ENCODE measurements at regions not wholly inside any gene's neighbourhood (a gene's known extent, or its start where the extent isn't known, plus 50 kb on each side); places are given as distances from the start of the nearest gene placed in this dataset.

DNA sequence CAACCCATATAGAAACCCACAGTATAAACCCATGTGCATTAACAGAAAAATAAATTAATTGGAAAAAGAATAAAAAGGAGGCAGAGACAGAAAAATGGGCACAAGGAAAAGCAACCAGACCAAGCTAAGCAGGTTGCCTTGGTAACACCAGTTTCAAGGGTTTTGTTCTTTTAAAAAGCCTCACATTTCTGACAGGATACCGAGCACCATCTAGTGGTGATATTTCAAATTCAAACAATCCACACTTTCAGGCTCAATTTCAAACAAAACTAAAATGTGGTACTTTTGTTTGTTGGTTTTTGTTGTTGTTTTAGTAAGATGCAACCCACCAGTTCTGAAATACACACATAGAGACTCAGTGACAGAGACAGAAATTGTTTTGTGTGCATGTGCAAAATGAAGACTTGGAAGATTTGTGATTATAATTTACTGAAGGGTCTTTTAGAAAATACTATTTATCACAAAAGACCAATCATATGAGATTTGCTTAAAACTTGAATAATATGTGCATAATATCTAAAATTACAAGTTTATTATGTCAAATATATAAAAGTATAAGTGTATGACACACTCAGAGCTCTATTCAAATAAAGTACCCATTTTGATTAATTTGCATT is 318.2 kb downstream of the SLCO4C1 start:
- Histone ChIP-seq H3K36me3 (no peaks in the 10 kb centered on the region), H3K4me3 (no peak overlapping the region), H3K27me3 (no peaks in the 10 kb centered on the region), H3K27ac (no peak overlapping the region), H3K4me1 (ENCODE audit: insufficient read depth) (no peaks in the 10 kb centered on the region), H3K9me3 (no peaks in the 10 kb centered on the region)
- WGBS, 3 donors: 0 to 2% (median 1%) methylated on average over 1 of the region's 1 CpG
- no peak for DNase-seq
- intact Hi-C loops (cut with DNase I): no loop called here
- TF ChIP-seq POLR2A (IDR thresholded peaks at IDR 0.05) (no peak), EP300 (IDR thresholded peaks at IDR 0.05) (no peak)
- TF ChIP-seq, protein P1, sequence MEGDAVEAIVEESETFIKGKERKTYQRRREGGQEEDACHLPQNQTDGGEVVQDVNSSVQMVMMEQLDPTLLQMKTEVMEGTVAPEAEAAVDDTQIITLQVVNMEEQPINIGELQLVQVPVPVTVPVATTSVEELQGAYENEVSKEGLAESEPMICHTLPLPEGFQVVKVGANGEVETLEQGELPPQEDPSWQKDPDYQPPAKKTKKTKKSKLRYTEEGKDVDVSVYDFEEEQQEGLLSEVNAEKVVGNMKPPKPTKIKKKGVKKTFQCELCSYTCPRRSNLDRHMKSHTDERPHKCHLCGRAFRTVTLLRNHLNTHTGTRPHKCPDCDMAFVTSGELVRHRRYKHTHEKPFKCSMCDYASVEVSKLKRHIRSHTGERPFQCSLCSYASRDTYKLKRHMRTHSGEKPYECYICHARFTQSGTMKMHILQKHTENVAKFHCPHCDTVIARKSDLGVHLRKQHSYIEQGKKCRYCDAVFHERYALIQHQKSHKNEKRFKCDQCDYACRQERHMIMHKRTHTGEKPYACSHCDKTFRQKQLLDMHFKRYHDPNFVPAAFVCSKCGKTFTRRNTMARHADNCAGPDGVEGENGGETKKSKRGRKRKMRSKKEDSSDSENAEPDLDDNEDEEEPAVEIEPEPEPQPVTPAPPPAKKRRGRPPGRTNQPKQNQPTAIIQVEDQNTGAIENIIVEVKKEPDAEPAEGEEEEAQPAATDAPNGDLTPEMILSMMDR (IDR thresholded peaks at IDR 0.05): no peak

DNA sequence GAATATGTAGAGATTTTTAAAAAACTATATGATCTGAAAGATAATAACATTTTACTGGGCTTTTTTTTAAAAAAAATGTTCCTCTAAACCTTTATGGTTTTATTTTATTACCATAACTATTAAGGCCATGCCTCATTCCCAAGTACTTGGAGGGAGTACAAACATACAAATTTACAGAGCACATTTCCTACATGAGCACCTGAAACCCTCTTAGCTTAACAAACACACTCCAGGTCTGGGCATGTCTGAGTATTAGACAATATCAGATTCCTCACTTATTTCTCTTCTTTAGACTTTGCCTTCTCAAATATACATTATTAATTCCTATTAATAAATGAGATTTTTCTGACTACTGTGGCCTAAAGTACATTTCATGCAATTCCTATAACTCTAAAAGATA is 319.2 kb downstream of the SLCO4C1 start:
- H3K27ac ChIP-seq: no peak overlapping the region
- H3K4me1 ChIP-seq (ENCODE audit: insufficient read depth): no peaks in the 10 kb centered on the region
- no peaks in the 10 kb centered on the region for H3K9me3 ChIP-seq
- DNase-seq: no peak
- H3K4me3 ChIP-seq: no peak overlapping the region
- no peaks in the 10 kb centered on the region for H3K27me3 ChIP-seq
- TF ChIP-seq, protein P1 (IDR thresholded peaks at IDR 0.05): no peak
- TF ChIP-seq POLR2A (IDR thresholded peaks at IDR 0.05) (no peak), EP300 (IDR thresholded peaks at IDR 0.05) (no peak)
- intact Hi-C loops (cut with DNase I): no loop called here
- H3K36me3 ChIP-seq: no peaks in the 10 kb centered on the region

DNA sequence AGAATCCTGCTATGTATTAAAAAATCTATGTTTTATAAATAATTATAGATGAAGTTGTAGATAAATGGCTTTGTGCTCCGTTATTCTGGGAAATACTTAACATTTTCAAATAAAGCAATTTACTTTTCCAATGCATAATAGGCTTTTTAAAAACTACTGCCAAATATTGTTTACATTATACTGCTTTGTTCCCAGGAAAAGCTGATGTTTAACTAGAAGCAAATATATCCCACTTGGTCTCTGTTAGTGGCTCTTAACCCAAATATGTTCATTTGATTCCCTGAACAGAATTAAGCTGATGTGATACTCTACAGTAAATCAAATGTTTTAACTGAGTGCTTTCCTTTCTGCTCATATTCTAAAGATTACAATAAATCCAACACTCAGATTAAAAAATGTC is 326.3 kb downstream of the SLCO4C1 start:
- WGBS, 3 donors: 39 to 53% (median 52%) methylated on average over 1 of the region's 1 CpG

DNA sequence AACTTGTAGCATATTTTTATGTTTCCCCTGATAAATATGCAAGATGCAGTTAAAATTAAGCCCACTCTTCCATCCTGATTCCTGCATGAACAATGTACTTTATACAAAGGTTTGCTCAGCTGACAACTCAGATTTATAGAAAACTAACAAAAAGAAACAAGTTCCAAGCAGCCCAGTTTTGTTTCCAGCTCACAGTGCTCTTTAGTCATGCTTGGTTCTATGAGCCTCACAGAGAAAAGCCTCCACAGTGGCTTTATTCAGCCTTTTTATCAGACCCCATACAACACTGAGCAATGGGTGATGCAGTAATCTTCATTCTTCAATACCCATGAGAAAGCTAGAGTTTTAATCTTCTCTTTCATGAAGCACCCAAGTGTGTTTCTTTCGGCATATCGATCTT is 329.6 kb downstream of the SLCO4C1 start:
- Histone ChIP-seq H3K27ac (no peak overlapping the region), H3K4me1 (ENCODE audit: insufficient read depth) (no peaks in the 10 kb centered on the region), H3K4me3 (no peak overlapping the region), H3K9me3 (no peaks in the 10 kb centered on the region), H3K36me3 (no peaks in the 10 kb centered on the region), H3K27me3 (no peaks in the 10 kb centered on the region)
- TF ChIP-seq EP300 (IDR thresholded peaks at IDR 0.05): no peak
- TF ChIP-seq, protein P1 (IDR thresholded peaks at IDR 0.05): no peak
- no peak for TF ChIP-seq POLR2A (IDR thresholded peaks at IDR 0.05)
- intact Hi-C loops (cut with DNase I): no loop called here
- 89 to 96% (median 96%) methylated on average over 2 of the region's 2 CpGs for WGBS, 3 donors
- no peak for DNase-seq

More for the DNA sequence above, 326.3 kb downstream of the SLCO4C1 start:
- no peak for DNase-seq
- Histone ChIP-seq H3K27ac (no peak overlapping the region), H3K9me3 (no peaks in the 10 kb centered on the region), H3K4me3 (no peak overlapping the region), H3K27me3 (no peaks in the 10 kb centered on the region), H3K36me3 (no peaks in the 10 kb centered on the region), H3K4me1 (ENCODE audit: insufficient read depth) (no peaks in the 10 kb centered on the region)
- TF ChIP-seq EP300 (IDR thresholded peaks at IDR 0.05) (no peak), POLR2A (IDR thresholded peaks at IDR 0.05) (no peak)
- TF ChIP-seq, protein P1 (IDR thresholded peaks at IDR 0.05): no peak
- intact Hi-C loops (cut with DNase I): no loop called here
